ENCODE measurements at regions not wholly inside any gene's neighbourhood (a gene's known extent, or its start where the extent isn't known, plus 50 kb on each side); places are given as distances from the start of the nearest gene placed in this dataset.

GRCh38 chr6:19279273-19279684, 557.9 kb upstream of the ID4 start:
- no peak for DNase-seq

DNA sequence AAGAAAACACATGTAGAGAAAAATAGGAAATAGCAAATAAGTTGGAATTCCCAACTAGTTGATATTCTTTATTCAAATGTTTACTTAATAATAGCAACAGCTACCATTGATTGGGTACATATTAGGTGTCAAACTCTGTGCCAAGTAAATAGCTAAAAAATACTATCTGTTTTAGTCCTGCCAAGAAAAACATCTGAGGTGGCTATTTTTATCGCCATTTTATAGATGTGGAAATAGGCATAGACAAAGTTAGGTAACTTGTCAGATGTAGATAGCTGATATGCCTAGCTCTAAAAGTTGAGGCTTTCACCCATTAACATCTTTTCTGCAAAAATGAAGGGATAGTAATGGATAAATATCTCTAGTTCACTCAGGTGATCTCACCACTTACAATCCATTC, 549.2 kb upstream of the ID4 start:
- DNase-seq = no peak

DNA sequence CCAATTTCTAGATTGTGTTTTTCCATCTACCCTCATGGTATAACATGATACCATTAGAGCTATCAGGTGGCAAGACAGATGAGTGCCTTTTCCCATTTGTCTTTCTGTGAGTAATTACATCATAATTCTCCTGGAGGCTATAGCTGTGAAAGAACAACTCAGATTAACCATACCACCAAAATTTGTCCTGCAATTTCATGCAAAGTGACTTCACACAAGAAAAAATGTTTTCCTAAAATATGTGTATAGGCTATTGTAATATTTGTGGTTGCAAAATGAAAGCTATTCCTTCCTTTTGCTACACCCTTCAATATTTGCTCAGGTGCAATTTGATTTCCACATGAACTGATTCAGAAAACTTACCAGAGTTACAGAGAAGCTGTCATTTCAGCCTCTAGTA, 547.7 kb upstream of the ID4 start:
- DNase-seq = no peak

- no peak for DNase-seq
Observed at GRCh38 chr6:19297880-19298279, 539.3 kb upstream of the ID4 start.

DNA sequence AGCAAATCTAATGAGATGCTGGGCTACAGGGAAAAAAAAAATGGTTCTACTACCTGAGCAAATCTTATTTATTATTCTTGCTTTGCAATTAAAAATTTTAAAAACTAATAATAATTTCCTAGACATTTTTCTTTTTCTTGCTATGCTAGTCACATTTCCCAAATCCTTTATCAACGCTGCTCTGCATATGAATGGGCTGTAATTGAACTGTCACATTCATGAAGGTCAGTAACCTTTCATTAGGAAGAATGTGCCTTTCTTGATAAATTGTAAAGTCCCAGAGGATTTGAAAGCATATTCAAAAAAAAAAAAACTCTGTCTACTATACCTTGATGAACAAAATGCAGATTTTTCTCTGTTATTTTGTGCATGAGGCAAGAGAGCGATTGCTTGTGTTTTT, 538.7 kb upstream of the ID4 start:
- DNase-seq = no peak

GRCh38 chr6:19299129-19299528, 538.0 kb upstream of the ID4 start:
- DNase-seq = no peak

GRCh38 chr6:19301980-19302379, 535.2 kb upstream of the ID4 start:
- DNase-seq = no peak

GRCh38 chr6:19303383-19303782, 533.8 kb upstream of the ID4 start:
- DNase-seq = no peak

GRCh38 chr6:19309661-19310060, 527.5 kb upstream of the ID4 start:
- DNase-seq = no peak

DNA sequence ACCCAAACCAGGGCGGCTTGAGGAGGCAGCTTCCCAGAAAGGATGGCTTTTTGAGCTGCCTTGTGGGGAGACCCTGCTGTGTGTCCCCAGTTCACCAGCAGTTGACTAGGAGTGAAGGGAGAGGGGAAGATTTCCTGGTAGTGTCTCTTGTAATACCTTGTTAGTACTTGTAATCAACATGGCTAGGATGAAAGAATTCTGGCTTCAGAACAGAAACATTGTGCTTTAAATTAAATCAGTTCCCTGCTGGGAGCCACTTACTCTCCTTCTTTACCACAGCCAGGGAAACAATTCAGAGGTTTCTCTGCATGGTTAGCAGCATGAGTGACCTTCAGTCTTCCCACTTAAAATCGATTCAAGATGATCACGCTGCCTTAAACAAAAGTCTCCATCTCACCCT, 525.4 kb upstream of the ID4 start:
- DNase-seq = no peak

DNA sequence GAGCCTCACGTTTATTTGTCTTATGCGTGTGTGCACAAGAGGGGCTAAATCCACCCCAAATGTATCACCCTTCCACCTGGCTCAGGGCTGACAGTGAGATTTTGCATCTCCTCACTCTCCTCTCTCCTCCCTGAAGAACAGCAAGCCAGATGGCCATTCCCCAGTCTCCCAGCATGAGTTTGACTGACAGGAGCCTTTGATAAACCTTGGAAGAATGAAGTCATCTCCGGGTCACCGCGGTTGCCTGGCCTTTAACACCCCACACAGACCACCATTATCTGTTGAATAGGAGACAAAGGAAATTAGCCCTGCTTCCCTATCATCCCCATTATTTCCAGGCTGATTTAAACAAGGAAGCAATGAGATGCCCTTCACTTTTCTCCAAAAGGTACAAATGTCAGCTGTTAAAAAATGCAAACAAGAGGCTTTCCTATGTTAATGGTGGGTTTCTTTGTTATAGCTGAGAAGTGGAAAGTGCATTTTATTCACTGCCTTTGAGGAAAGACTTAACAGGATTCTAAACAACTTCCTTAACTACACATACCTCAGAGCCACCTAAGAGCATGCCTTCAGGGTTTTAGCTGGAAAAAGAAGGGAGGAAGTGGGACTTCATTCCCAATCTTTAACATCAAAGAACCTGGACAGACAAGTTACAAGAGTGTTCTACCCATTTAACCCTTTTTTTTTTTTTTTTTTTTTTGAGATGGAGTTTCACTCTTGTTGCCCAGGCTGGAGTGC, 524.8 kb upstream of the ID4 start:
- DNase-seq = no peak

GRCh38 chr6:19317431-19317986, 519.7 kb upstream of the ID4 start:
- DNase-seq = no peak

DNA sequence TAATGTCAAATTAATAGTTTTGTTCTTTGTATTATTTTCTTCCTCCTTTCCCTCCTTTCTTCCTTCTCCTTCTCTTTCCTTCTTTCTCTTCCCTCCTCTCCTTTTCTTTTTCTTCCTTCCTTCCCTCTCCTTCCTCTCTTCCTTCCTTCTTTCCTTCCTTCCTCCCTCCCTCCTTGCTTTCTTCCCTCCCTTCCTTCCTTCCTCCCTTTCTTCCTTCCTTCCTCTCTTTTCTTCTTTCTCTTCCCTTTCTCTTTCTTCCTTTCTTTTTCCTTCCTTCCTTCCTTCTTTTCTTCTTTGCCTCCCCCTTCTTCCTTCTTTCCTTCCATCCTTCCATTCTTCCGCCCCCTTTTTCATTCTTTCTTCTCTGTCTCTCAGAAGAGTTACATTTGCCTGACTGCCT, 518.2 kb upstream of the ID4 start:
- DNase-seq = no peak

DNA sequence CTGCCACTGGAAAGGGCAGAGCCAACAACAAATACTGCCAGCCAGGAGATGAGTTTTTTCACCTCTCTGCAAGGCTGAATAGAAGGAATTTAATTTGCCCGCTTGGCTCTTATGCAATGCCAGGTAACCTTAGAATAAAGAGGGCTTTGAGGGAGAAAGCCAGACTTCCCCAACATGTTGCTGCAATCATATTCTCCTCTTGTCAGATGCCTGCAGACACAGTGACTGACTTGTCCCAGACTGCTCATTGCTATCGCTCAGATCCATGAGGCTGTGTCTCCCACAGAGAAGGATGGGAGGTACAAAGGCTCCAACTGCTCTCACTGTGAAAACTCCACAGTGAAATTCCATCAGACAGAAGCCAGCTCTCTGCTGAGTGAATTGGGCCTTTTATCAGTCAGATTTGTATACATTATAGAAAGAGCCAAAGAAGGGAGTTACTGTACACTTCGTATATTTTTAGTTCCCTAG, 517.0 kb upstream of the ID4 start:
- no peak for DNase-seq

GRCh38 chr6:19322691-19323485, 514.3 kb upstream of the ID4 start:
- no peak for DNase-seq

DNA sequence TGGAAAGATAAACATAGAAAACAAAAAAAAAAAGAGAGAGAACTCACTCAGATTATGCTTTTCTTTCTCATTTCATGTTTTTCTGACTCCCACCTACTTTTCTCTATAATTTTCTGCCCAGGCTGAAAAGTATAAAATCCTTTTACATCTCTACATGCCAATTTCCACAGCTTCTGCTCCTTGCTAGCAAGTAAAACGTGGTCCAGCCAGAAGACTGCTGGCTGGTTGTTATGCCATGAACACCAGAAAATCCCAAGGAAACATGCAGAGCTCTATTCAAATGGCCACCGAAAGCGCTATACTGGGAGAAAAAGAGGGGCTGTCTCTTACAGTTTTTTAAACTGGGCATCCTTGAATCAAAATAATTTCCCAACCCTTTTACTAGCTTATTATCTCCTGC, 512.8 kb upstream of the ID4 start:
- DNase-seq = no peak

- DNase-seq = no peak
Observed at GRCh38 chr6:19325335-19325789, 511.8 kb upstream of the ID4 start.

DNA sequence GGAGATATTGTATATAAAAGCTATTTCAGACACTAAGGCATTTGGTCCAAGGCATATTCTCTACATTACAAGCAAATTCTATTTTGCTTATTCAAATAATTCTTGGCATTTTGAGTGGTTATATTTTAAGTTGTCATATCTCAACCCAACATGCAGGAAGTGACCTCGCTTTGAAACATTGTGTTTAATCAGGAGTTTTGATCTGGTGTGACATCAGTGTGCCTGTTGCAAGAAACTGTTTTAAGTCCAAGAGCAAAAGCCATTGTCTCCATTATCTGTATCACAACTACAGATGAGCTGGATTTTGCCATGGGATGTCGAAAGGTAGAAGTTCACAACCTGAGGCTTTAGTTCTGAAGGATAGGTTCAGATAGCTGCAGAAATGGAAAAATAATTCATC, 509.9 kb upstream of the ID4 start:
- no peak for DNase-seq

- DNase-seq = no peak
Observed at GRCh38 chr6:19327661-19328060, 509.5 kb upstream of the ID4 start.

DNA sequence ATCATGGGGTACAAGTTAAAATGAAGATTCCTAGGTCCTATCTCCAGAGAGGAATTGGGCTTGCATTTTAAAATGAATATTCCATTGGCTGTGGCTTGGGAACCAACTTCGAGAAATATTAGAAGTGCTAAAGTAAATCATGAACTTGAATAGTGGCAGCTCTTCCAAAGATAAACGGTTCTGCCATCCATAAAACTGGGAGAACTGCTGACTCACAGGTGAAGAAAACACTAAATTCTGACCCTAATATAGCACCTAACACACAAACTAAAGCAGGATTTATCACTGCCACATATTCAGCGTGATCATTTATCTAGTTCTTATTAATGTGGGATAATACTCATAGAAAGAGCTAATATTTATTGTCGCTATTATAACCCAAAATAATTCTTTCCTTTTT, 508.1 kb upstream of the ID4 start:
- DNase-seq = no peak

DNA sequence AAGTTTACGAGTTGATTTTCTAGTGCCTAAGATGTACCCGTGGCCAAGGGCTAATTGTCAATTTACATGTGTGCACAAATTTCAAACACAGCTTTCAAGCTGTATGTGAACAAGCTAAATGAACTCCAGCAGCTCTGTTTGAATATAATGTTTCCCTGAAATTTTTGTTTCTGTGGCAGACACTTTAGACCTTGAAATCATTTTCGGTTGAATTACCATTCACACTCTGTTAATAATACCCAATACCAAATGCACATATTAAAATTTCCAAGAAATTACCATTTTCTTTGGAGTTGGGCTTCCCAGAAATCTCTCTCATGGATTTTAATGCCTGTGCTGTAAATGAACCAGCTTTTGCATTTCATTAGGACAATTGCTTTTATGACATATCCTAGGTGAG, 506.1 kb upstream of the ID4 start:
- no peak for DNase-seq

DNA sequence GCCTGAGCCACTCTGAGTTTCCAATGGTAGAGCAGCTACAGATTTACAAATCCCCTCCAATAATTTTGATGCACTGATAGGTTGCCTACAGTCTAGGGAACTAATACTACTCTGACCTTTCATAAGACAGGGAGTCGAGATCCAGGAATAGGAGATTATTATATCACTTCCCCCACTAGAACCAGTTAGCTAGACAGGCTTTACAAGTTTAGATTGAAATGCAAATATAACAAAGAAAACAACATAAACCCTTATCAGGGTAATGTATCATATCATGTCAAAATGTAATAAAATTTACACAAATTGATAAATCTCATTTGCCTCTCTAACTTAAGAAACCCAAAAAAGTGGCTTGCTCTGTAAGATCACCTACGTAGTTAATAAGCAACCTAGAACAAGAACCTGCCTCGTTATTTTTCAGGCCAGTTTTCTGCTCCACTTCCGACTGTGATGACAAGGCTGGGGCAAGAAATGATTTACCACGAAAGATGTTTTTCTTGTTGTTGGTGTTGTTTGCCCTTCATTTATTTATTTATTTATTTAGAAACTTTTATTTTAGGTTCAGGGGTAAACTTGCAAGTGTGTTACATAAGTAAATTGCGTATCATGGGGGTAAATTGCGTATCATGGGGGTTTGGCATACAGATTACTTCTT, 504.2 kb upstream of the ID4 start:
- DNase-seq = no peak

DNA sequence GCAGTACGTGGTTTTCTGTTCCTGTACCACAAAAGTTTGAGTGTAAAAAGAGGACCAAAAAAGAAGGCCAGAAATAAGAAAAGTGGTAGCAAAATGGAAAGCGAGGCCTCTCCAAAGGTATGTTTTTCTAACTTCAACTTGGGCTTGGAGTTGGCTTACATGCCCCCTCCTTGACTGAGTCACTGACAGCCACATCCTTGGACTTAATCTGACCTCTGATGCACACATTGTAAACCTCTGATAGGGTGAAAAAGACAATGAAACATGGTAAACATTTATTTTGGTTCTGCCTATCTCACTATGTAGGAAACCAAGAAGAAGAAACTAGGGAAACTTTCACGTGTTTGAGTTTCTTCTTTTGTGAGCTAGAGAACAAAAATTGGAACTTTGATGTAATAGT, 503.2 kb upstream of the ID4 start:
- no peak for DNase-seq

GRCh38 chr6:19336579-19336978, 500.6 kb upstream of the ID4 start:
- no peak for DNase-seq
